ENCODE measurements at regions not wholly inside any gene's neighbourhood (a gene's known extent, or its start where the extent isn't known, plus 50 kb on each side); places are given as distances from the start of the nearest gene placed in this dataset.
A peak's percentile ranks its signal among the peaks of the same experiment; 100 is the strongest.
"Not testable (repeated sequence)": the region's sequence is repeated elsewhere in the genome, so short reads cannot be mapped to it uniquely, and the experiment has no call there.

DNA sequence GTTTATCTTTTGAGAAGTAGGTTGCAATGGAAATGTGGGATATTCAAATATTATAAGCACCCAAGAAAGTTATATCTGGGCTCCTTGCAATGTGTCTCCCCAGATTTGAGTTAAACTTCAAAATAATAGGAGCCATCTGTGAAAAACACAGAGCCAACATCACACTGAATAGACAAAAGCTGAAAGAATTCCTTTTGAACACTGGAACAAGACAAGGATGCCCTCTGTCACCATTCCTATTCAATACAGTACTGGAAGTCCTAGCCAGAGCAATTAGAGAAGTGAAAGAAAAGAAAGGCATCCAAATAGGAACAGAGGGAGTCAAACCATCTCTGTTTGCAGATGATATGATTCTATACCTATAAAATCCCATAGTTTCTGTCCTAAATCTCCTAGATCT, 114.3 kb upstream of the IL1RAPL1 start:
- H3K27ac ChIP-seq (ENCODE audit: low read depth, low read length): no peak overlapping the region
- POLR2A ChIA-PET: no interaction called here

DNA sequence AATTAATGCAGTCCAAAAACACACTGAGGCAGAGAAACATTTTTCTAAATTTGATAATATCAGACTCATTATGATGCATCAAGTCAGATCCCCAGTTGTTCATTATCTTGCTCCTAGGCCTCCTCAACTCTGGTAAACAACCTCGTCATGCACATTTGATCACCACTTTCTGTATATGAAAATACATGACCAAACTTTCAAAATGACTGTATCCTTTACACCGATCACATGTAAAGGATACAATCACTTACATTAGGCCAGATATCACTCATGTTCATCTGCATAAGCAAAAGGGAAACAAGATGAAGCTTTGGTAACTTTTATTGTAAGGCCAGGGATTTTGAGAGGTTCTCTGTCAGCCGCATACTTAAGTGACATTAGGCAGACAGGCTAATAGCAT, 99.4 kb upstream of the IL1RAPL1 start:
- no peaks in the 10 kb centered on the region for H3K27me3 ChIP-seq (ENCODE audit: control insufficient read depth, insufficient read depth, low read length)
- ChIA-PET POLR2A (no interaction called here), CTCF (no interaction called here)
- no peaks in the 10 kb centered on the region for H3K9me3 ChIP-seq (ENCODE audit: control insufficient read depth, insufficient read depth, low read length)
- TF ChIP-seq, protein P1, sequence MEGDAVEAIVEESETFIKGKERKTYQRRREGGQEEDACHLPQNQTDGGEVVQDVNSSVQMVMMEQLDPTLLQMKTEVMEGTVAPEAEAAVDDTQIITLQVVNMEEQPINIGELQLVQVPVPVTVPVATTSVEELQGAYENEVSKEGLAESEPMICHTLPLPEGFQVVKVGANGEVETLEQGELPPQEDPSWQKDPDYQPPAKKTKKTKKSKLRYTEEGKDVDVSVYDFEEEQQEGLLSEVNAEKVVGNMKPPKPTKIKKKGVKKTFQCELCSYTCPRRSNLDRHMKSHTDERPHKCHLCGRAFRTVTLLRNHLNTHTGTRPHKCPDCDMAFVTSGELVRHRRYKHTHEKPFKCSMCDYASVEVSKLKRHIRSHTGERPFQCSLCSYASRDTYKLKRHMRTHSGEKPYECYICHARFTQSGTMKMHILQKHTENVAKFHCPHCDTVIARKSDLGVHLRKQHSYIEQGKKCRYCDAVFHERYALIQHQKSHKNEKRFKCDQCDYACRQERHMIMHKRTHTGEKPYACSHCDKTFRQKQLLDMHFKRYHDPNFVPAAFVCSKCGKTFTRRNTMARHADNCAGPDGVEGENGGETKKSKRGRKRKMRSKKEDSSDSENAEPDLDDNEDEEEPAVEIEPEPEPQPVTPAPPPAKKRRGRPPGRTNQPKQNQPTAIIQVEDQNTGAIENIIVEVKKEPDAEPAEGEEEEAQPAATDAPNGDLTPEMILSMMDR (IDR thresholded peaks at IDR 0.05; ENCODE audit: low read depth, low read length): no peak
- no peak for DNase-seq (ENCODE audit: low read depth, low spot score)
- no peak overlapping the region for H3K27ac ChIP-seq (ENCODE audit: low read depth, low read length)
- no peak overlapping the region for H3K4me3 ChIP-seq (ENCODE audit: low read depth, low read length)

More for the DNA sequence above, 114.3 kb upstream of the IL1RAPL1 start:
- Histone ChIP-seq H3K9me3 (ENCODE audit: control insufficient read depth, insufficient read depth, low read length) (no peaks in the 10 kb centered on the region), H3K27me3 (ENCODE audit: control insufficient read depth, insufficient read depth, low read length) (no peaks in the 10 kb centered on the region), H3K4me3 (ENCODE audit: low read depth, low read length) (no peak overlapping the region)
- TF ChIP-seq, protein P1 (IDR thresholded peaks at IDR 0.05; ENCODE audit: low read depth, low read length): no peak
- CTCF ChIA-PET: no interaction called here
- DNase-seq (ENCODE audit: low read depth, low spot score): no peak

DNA sequence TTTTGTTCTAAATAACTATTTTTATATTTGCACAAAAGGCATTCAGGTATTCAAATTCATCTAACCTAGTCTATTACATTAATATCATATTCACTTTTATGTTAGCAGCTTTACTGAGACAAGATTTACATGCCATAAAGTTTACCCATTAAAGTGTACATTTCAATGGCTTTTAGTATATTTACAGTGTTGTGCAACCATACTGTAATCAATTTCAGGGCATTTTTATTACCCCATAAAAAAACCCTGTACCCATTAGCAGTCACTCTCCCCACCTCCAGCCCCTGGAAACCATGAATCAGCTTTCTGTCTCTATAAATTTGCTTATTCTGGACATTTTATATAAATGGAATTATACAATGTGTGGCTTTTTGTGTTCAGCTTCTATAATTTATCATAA, 95.9 kb upstream of the IL1RAPL1 start:
- ChIA-PET CTCF (no interaction called here), POLR2A (no interaction called here)
- no peaks in the 10 kb centered on the region for H3K9me3 ChIP-seq (ENCODE audit: control insufficient read depth, insufficient read depth, low read length)
- H3K4me3 ChIP-seq (ENCODE audit: low read depth, low read length): no peak overlapping the region
- TF ChIP-seq, protein P1 (IDR thresholded peaks at IDR 0.05; ENCODE audit: low read depth, low read length): no peak
- no peaks in the 10 kb centered on the region for H3K27me3 ChIP-seq (ENCODE audit: control insufficient read depth, insufficient read depth, low read length)
- no peak for DNase-seq (ENCODE audit: low read depth, low spot score)
- no peak overlapping the region for H3K27ac ChIP-seq (ENCODE audit: low read depth, low read length)

DNA sequence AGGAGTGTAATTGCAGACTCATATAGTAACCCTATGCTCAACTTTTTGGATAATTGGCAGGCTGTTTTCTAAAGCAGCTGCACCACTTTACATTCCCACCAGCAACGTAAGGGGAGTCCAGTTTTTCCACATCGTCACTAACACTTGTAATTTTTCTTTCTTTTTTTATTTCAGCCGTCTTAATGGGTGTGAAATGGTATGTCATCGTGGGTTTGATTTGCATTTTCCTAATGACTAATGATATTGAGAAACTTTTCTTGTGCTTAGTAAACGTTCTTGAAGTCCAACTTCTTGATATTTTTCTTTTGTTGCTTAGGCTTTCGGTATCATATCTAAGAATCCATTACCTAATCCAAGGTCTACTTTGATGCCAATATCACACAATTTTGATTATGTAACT, 95.3 kb upstream of the IL1RAPL1 start:
- Histone ChIP-seq H3K27ac (ENCODE audit: low read depth, low read length) (no peak overlapping the region), H3K4me3 (ENCODE audit: low read depth, low read length) (no peak overlapping the region), H3K27me3 (ENCODE audit: control insufficient read depth, insufficient read depth, low read length) (no peaks in the 10 kb centered on the region), H3K9me3 (ENCODE audit: control insufficient read depth, insufficient read depth, low read length) (no peaks in the 10 kb centered on the region)
- POLR2A ChIA-PET: no interaction called here
- DNase-seq (ENCODE audit: low read depth, low spot score): no peak
- CTCF ChIA-PET: no interaction called here
- TF ChIP-seq, protein P1 (IDR thresholded peaks at IDR 0.05; ENCODE audit: low read depth, low read length): no peak

DNA sequence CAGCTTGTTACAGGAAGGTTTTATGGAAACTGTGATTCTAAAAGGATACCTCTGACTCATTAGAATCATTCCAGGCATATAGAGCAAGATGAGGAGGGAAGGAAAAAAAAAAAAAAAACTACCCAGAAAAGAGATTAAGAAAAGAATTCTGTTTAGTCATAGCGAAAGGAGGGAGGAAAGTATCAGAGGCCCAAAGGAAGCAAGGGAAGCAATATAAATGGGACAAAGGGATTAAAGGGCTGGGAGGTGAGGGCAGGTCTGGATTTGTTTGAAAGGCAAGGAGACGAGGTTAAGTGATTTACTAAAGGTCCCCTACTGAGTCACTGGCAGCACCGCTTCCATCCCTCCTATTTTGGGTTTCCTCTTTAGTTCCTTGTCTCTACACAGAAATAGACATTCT, 88.6 kb upstream of the IL1RAPL1 start:
- TF ChIP-seq, protein P1 (IDR thresholded peaks at IDR 0.05; ENCODE audit: low read depth, low read length): no peak
- no peak overlapping the region for H3K4me3 ChIP-seq (ENCODE audit: low read depth, low read length)
- POLR2A ChIA-PET: no interaction called here
- no peaks in the 10 kb centered on the region for H3K9me3 ChIP-seq (ENCODE audit: control insufficient read depth, insufficient read depth, low read length)
- H3K27me3 ChIP-seq (ENCODE audit: control insufficient read depth, insufficient read depth, low read length): no peaks in the 10 kb centered on the region
- no peak for DNase-seq (ENCODE audit: low read depth, low spot score)
- CTCF ChIA-PET: interaction anchor here (0.7 kb wide), 1 partner anchor 734 kb away, joined by 11 read pairs; no protein-coding TSS in a partner anchor
- peak overlapping the region; percentile 57 for H3K27ac ChIP-seq (ENCODE audit: low read depth, low read length)

DNA sequence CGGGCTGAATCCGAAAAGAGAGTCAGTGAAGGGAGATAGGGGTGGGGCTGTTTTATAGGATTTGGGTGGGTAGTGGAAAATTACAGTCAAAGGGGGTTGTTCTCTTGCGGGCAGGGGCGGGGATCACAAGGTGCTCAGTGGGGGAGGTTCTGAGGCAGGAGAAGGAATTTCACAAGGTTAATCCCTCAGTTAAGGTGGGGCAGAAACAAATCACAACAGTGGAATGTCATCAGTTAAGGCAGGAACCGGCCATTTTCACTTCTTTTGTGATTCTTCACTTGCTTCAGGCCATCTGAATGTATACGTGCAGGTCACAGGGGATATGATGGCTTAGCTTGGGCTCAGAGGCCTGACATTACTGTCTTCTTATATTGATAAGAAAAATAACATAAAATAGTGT, 84.6 kb upstream of the IL1RAPL1 start:
- DNase-seq (ENCODE audit: low read depth, low spot score); H3K9me3 ChIP-seq (ENCODE audit: control insufficient read depth, insufficient read depth, low read length); CTCF ChIA-PET; H3K27ac ChIP-seq (ENCODE audit: low read depth, low read length); H3K27me3 ChIP-seq (ENCODE audit: control insufficient read depth, insufficient read depth, low read length); POLR2A ChIA-PET; H3K4me3 ChIP-seq (ENCODE audit: low read depth, low read length): not testable (repeated sequence)

DNA sequence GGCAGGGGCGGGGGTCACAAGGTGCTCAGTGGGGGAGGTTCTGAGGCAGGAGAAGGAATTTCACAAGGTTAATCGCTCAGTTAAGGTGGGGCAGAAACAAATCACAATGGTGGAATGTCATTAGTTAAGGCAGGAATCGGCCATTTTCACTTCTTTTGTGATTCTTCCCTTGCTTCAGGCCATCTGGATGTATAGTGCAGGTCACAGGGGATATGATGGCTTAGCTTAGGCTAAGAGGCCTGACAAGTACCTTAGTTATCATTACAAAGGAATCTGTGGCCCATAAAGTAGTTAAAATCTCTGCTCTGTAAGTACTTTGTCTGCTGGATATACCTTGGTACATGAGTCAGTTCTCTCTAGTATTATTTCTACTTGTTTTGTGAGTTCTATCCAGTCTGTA, 79.6 kb upstream of the IL1RAPL1 start:
- H3K4me3 ChIP-seq (ENCODE audit: low read depth, low read length); POLR2A ChIA-PET; H3K27ac ChIP-seq (ENCODE audit: low read depth, low read length); DNase-seq (ENCODE audit: low read depth, low spot score); H3K27me3 ChIP-seq (ENCODE audit: control insufficient read depth, insufficient read depth, low read length); CTCF ChIA-PET; H3K9me3 ChIP-seq (ENCODE audit: control insufficient read depth, insufficient read depth, low read length): not testable (repeated sequence)
